ENCODE measurements at regions not wholly inside any gene's neighbourhood (a gene's known extent, or its start where the extent isn't known, plus 50 kb on each side); places are given as distances from the start of the nearest gene placed in this dataset.

GRCh38 chr5:99945478-99946442 lies 589.4 kb upstream of the FAM174A start (continued):
- TF ChIP-seq RXRA (IDR thresholded peaks at IDR 0.05; ENCODE audit: insufficient read depth, low read depth, low read length) = no peak
- TF ChIP-seq POLR2AphosphoS5 (IDR thresholded peaks at IDR 0.05; ENCODE audit: low read depth, low read length) = no peak
- no peak for TF ChIP-seq RNF2 (IDR thresholded peaks at IDR 0.05; ENCODE audit: borderline replicate concordance, low read depth, low read length, missing control alignments, poor library complexity, severe bottlenecking)
- TF ChIP-seq KDM4A (IDR thresholded peaks at IDR 0.05; ENCODE audit: low read depth, low read length, severe bottlenecking) = no peak

Data from H1 (cell line).